H1 (cell line): ENCODE measurements at regions not wholly inside any gene's neighbourhood (a gene's known extent, or its start where the extent isn't known, plus 50 kb on each side); places are given as distances from the start of the nearest gene placed in this dataset.

Experiments used
- CTCF ChIA-PET: fragments of 300-600 bp; sonication (Branson Sonifier 250); formaldehyde crosslinking; loops from one replicate; lab custom pipeline; 2021; ENCODE audit not compliant: partially characterized antibody; lab: Charles Lee
- POLR2A ChIA-PET: fragments of 300-600 bp; sonication (Branson Sonifier 250); formaldehyde crosslinking; loops from one replicate; lab custom pipeline; 2021; ENCODE audit warnings: inconsistent platforms; ENCODE audit not compliant: partially characterized antibody; lab: Charles Lee
- DNase-seq, 2 experiments: peaks; one replicate each; pipeline versions ENCODE4 v3.0.0 to v3.0.0-alpha.2; 2010 to 2022; ENCODE audit warnings: low spot score in 2 of 2, low read depth in 1 of 2, mixed read lengths in 1 of 2
- FAIRE-seq: peaks from 2 replicates; lab custom pipeline; 2011; peaks lifted over from hg19 to GRCh38; lab: Jason Lieb, UNC
- H2AFZ ChIP-seq: 2 replicates; pipeline ENCODE4 v1.8.1; 2012; ENCODE audit warnings: low read length, inconsistent platforms
- H2AK5ac ChIP-seq: 2 replicates; pipeline ENCODE4 v1.6.1; 2013; ENCODE audit warnings: low read depth, low read length
- H2BK120ac ChIP-seq: replicated peaks from 2 replicates; pipeline ENCODE3; 2013; ENCODE audit warnings: low read depth, low read length, inconsistent platforms
- H2BK12ac ChIP-seq: 2 replicates; pipeline ENCODE4 v1.6.1; 2013; ENCODE audit warnings: low read depth, low read length
- H2BK15ac ChIP-seq: 2 replicates; pipeline ENCODE4 v1.6.1; 2013; ENCODE audit warnings: low read length
- H2BK20ac ChIP-seq: 2 replicates; pipeline ENCODE4 v1.6.1; 2013; ENCODE audit warnings: low read length
- H2BK5ac ChIP-seq: 2 replicates; pipeline ENCODE4 v1.6.1; 2013; ENCODE audit warnings: low read depth, low read length
- H3K14ac ChIP-seq: 2 replicates; pipeline ENCODE4 v1.6.1; 2013; ENCODE audit warnings: inconsistent platforms; ENCODE audit not compliant: insufficient read length
- H3K18ac ChIP-seq: 2 replicates; pipeline ENCODE4 v1.6.1; 2013; ENCODE audit warnings: low read length; ENCODE audit errors: extremely low read depth
- H3K23ac ChIP-seq: 2 replicates; pipeline ENCODE4 v1.6.1; 2013; ENCODE audit warnings: inconsistent platforms; ENCODE audit not compliant: insufficient read length
- H3K23me2 ChIP-seq: 2 replicates; pipeline ENCODE4 v1.6.1; 2013; ENCODE audit warnings: low read depth, low read length
- H3K27ac ChIP-seq: 2 replicates; pipeline ENCODE4 v1.6.1; 2011; ENCODE audit warnings: low read depth, low read length, inconsistent platforms
- H3K27me3 ChIP-seq, 4 experiments: replicated peaks in 1 of 4; 1 replicate in 1 of 4; 2 replicates in 3 of 4; pipeline versions ENCODE4 v1.6.1 to v1.8.1; 2011 to 2013; ENCODE audit warnings: low read length in 3 of 4, mild to moderate bottlenecking in 3 of 4, inconsistent platforms in 2 of 4, mixed read lengths in 2 of 4, moderate library complexity in 1 of 4; ENCODE audit not compliant: control insufficient read depth in 3 of 4, insufficient read depth in 3 of 4; ENCODE audit errors: extremely low read depth in 1 of 4
- H3K36me3 ChIP-seq, 4 experiments: 2 replicates each; pipeline versions ENCODE4 v1.6.1 to v1.8.1; 2011 to 2013; ENCODE audit warnings: mild to moderate bottlenecking in 4 of 4, low read length in 3 of 4, moderate library complexity in 2 of 4, control low read depth in 1 of 4, inconsistent platforms in 1 of 4; ENCODE audit not compliant: insufficient read depth in 4 of 4, control insufficient read depth in 2 of 4
- H3K4ac ChIP-seq: replicated peaks from 2 replicates; pipeline ENCODE3; 2013; ENCODE audit warnings: low read length, low read depth, mixed read lengths, inconsistent platforms; ENCODE audit not compliant: insufficient read length
- H3K4me1 ChIP-seq, 4 experiments: replicated peaks in 1 of 4; 1 replicate in 1 of 4; 2 replicates in 3 of 4; pipeline versions ENCODE4 v1.6.1 to v1.8.1; 2011 to 2013; ENCODE audit warnings: low read length in 3 of 4, inconsistent platforms in 2 of 4, mixed read lengths in 1 of 4; ENCODE audit not compliant: insufficient read depth in 4 of 4, control insufficient read depth in 3 of 4
- H3K4me2 ChIP-seq, 2 experiments: 2 replicates each; pipeline versions ENCODE4 v1.6.1 to v1.8.1; 2011 to 2013; ENCODE audit warnings: low read depth in 2 of 2, low read length in 2 of 2, control low read depth in 1 of 2, inconsistent platforms in 1 of 2, mild to moderate bottlenecking in 1 of 2; ENCODE audit not compliant: insufficient read depth in 1 of 2
- H3K4me3 ChIP-seq, 4 experiments: fragments of 200-600, 300-600 bp in 1 of 4; sonication (generic), shearing (Covaris generic), sonication (Bioruptor Twin) in 1 of 4; 2 replicates each; pipeline versions ENCODE4 v1.5.1 to v1.8.1; 2011 to 2016; ENCODE audit warnings: low read length in 4 of 4, low read depth in 3 of 4, control low read depth in 2 of 4, inconsistent platforms in 2 of 4, mild to moderate bottlenecking in 2 of 4, mixed read lengths in 1 of 4, moderate library complexity in 1 of 4; ENCODE audit not compliant: insufficient read depth in 2 of 4; ENCODE audit errors: extremely low read depth in 1 of 4
- H3K56ac ChIP-seq: replicated peaks from 2 replicates; pipeline ENCODE3; 2013; ENCODE audit warnings: low read depth, mild to moderate bottlenecking, mixed read lengths, low read length, inconsistent platforms; ENCODE audit not compliant: insufficient read length
- H3K79me1 ChIP-seq: 2 replicates; pipeline ENCODE4 v1.6.1; 2013; ENCODE audit warnings: low read depth, low read length, control low read depth
- H3K79me2 ChIP-seq, 2 experiments: 2 replicates each; pipeline versions ENCODE4 v1.6.1 to v1.8.1; 2012 to 2013; ENCODE audit warnings: low read length in 2 of 2, mild to moderate bottlenecking in 2 of 2, inconsistent platforms in 1 of 2; ENCODE audit not compliant: insufficient read depth in 2 of 2, control insufficient read depth in 1 of 2
- H3K9ac ChIP-seq, 4 experiments: replicated peaks in 1 of 4; 1 replicate in 1 of 4; 2 replicates in 3 of 4; pipeline versions ENCODE4 v1.6.1 to v1.8.1; 2011 to 2013; ENCODE audit warnings: low read depth in 3 of 4, low read length in 3 of 4, control low read depth in 2 of 4, mild to moderate bottlenecking in 2 of 4, moderate library complexity in 2 of 4, inconsistent platforms in 1 of 4; ENCODE audit errors: extremely low read depth in 1 of 4
- H3K9me3 ChIP-seq, 2 experiments: 2 replicates each; pipeline versions ENCODE4 v1.6.1 to v1.8.1; 2012 to 2013; ENCODE audit warnings: mild to moderate bottlenecking in 2 of 2, moderate library complexity in 2 of 2, control low read depth in 1 of 2, inconsistent platforms in 1 of 2, low read depth in 1 of 2, low read length in 1 of 2, mixed read lengths in 1 of 2; ENCODE audit not compliant: insufficient read depth in 2 of 2
- H4K20me1 ChIP-seq, 2 experiments: replicated peaks in 1 of 2; 2 replicates each; pipeline versions ENCODE3 to v1.8.1; 2011 to 2013; ENCODE audit warnings: inconsistent platforms in 2 of 2, low read length in 2 of 2, mild to moderate bottlenecking in 1 of 2; ENCODE audit not compliant: insufficient read depth in 2 of 2, control insufficient read depth in 1 of 2
- H4K5ac ChIP-seq: 2 replicates; pipeline ENCODE4 v1.6.1; 2013; ENCODE audit warnings: low read length, low read depth, mixed read lengths, inconsistent platforms; ENCODE audit not compliant: insufficient read length
- H4K8ac ChIP-seq: 2 replicates; pipeline ENCODE4 v1.8.0; 2013; ENCODE audit warnings: mild to moderate bottlenecking, moderate library complexity, low read length, inconsistent platforms; ENCODE audit not compliant: insufficient read depth; ENCODE audit errors: extremely low read depth
- H4K91ac ChIP-seq: replicated peaks from 2 replicates; pipeline ENCODE3; 2013; ENCODE audit warnings: low read length, mixed read lengths, inconsistent platforms; ENCODE audit not compliant: insufficient read length
- CBX5 ChIP-seq: fragments of 300-800, 300-1000 bp; sonication (generic); IDR thresholded peaks from 2 replicates; pipeline ENCODE4 v1.7.1; 2016; ENCODE audit warnings: antibody characterized with exemption, low read length, low read depth
- CTBP2 ChIP-seq: IDR thresholded peaks from 2 replicates; pipeline ENCODE4 v1.7.0; 2011; ENCODE audit warnings: borderline replicate concordance, mild to moderate bottlenecking, moderate library complexity, mixed read lengths, low read length; ENCODE audit not compliant: insufficient read depth, insufficient read length
- POU5F1 ChIP-seq: IDR thresholded peaks from 2 replicates; pipeline ENCODE4 v1.6.1; 2011; ENCODE audit warnings: low read depth, mild to moderate bottlenecking, low read length, moderate library complexity
- RFX5 ChIP-seq: IDR thresholded peaks from 2 replicates; pipeline ENCODE4 v1.6.1; 2011; ENCODE audit warnings: low read depth, low read length, improper control_type of control experiment, borderline replicate concordance
- SIRT6 ChIP-seq: IDR thresholded peaks from one replicate; pipeline ENCODE4 v1.7.1; 2012; ENCODE audit warnings: low read length, inconsistent platforms
- SP2 ChIP-seq: IDR thresholded peaks from 2 replicates; pipeline ENCODE4 v1.6.1; 2012; ENCODE audit warnings: mild to moderate bottlenecking, low read length, inconsistent platforms
- SUZ12 ChIP-seq: fragments of 200-600 bp; sonication (generic); IDR thresholded peaks from 2 replicates; pipeline ENCODE4 v1.6.1; 2012; ENCODE audit warnings: mild to moderate bottlenecking, inconsistent platforms, low read length, moderate library complexity, mixed read lengths
- TBP ChIP-seq: IDR thresholded peaks from 2 replicates; pipeline ENCODE4 v1.6.1; 2011; ENCODE audit warnings: low read depth, low read length, improper control_type of control experiment
- WGBS, 2 experiments: shearing (Covaris generic) in 1 of 2; methylation state at CpG; one replicate each; pipeline versions ENCODE4 v1.1.6 to v1.1.7; 2013 to 2015; ENCODE audit warnings: low lambda C conversion rate in 2 of 2, mixed read lengths in 2 of 2, inconsistent platforms in 1 of 2, low coverage in 1 of 2, missing lambda C conversion rate in 1 of 2; ENCODE audit not compliant: insufficient replicate concordance in 2 of 2, insufficient coverage in 1 of 2, insufficient read length in 1 of 2; ENCODE audit errors: extremely low coverage in 1 of 2, missing lambda C conversion rate in 1 of 2; 5-methylcytosine and 5-hydroxymethylcytosine counted together

DNA sequence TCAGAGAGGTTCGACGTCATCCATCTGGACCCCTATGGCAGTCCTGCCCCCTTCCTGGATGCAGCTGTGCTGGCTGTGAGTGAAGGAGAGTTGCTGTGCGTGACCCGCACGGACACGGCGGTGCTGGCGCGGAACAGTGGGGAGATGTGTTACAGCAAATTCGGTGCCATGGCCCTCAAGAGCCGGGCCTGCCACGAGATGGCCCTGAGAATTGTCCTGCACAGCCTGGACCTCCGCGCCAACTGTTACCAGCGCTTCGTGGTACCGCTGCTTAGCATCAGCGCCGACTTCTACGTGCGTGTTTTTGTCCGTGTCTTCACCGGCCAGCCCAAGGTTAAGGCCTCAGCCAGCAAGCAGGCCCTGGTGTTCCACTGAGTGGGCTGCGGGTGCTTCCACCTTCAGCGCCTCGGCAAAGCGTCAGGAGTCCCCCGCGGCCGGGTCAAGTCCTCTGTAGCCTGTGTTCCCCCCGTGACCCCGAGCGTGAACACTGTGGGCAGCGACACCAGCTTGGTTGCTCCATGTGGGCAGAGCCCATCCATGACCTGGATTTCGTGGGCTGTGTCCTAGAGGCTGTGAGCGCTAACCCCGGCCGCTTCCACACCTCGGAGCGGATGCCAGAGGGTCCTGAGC, 186.7 kb upstream of the SLITRK2 start:
- H3K27me3 ChIP-seq: no peaks in the 10 kb centered on the region
- no peak overlapping the region for H2AK5ac ChIP-seq
- ChIA-PET POLR2A (no interaction called here), CTCF (no interaction called here)
- no peak overlapping the region for H3K4me3 ChIP-seq
- no peak overlapping the region for H2BK15ac ChIP-seq
- H2BK120ac ChIP-seq: no peak overlapping the region
- no peak overlapping the region for H2BK12ac ChIP-seq
- no peaks in the 10 kb centered on the region for H3K9me3 ChIP-seq
- FAIRE-seq: no peak
- no peaks in the 10 kb centered on the region for H3K79me2 ChIP-seq
- no peak overlapping the region for H3K18ac ChIP-seq
- H3K23me2 ChIP-seq: no peaks in the 10 kb centered on the region
- H2BK5ac ChIP-seq: no peak overlapping the region
- no peak overlapping the region for H4K8ac ChIP-seq
- no peaks in the 10 kb centered on the region for H3K36me3 ChIP-seq
- no peaks in the 10 kb centered on the region for H3K4me1 ChIP-seq
- H3K4me2 ChIP-seq: no peak overlapping the region
- H3K14ac ChIP-seq: no peak overlapping the region
- H4K91ac ChIP-seq: no peak overlapping the region
- H4K5ac ChIP-seq: no peak overlapping the region
- no peak overlapping the region for H2BK20ac ChIP-seq
- H3K56ac ChIP-seq: no peak overlapping the region
- 100% methylated on average over 1 of the region's 40 CpGs; no CpG with 5 or more reads in 1 of the 2 experiments for WGBS, 2 experiments
- H3K23ac ChIP-seq: no peak overlapping the region
- H2AFZ ChIP-seq: no peak overlapping the region
- H4K20me1 ChIP-seq: no peaks in the 10 kb centered on the region
- H3K79me1 ChIP-seq: no peaks in the 10 kb centered on the region
- no peak overlapping the region for H3K4ac ChIP-seq
- no peak for DNase-seq
- TF ChIP-seq SUZ12: no peak
- TF ChIP-seq SP2: no peak
- no peak for TF ChIP-seq CTBP2
- no peak for TF ChIP-seq CBX5
- TF ChIP-seq SIRT6: no peak
- TF ChIP-seq TBP: no peak
- no peak for TF ChIP-seq RFX5
- TF ChIP-seq POU5F1: no peak
- H3K9ac ChIP-seq: no peak overlapping the region
- no peak overlapping the region for H3K27ac ChIP-seq
